HG03060 (cell line): ENCODE measurements at regions not wholly inside any gene's neighbourhood (a gene's known extent, or its start where the extent isn't known, plus 50 kb on each side); places are given as distances from the start of the nearest gene placed in this dataset.
"Not testable (repeated sequence)": the region's sequence is repeated elsewhere in the genome, so short reads cannot be mapped to it uniquely, and the experiment has no call there.

Experiments
- ATAC-seq: cut with Tn5 transposase; IDR thresholded peaks from one replicate; pipeline ENCODE4 v1.9.1; 2021; ENCODE audit warnings: low read depth, moderate number of reproducible peaks; ENCODE audit not compliant: unreplicated experiment

DNA sequence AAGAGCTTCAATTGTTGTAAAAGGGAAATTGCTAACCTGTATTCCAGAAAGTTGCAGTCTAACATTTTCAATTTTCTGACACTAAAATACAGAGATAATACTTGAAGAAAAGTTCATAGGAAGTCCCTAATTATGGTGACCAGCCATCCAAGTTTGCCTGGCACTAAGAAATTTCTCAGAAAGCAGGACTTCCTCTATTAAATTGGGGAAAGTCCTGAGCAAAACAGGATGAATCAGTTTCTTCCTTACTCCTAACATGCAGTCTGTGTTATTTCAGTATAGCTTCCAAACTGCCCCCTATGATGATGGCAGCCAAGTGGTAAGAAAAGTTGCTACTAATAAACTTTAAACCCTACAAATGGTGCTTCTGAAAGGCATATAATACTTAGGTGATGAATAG, 133.5 kb upstream of the SGO1 start:
- ATAC-seq: no peak

GRCh38 chr3:20317616-20318015, 131.6 kb upstream of the SGO1 start:
- ATAC-seq: no peak

GRCh38 chr3:20316238-20316637, 130.2 kb upstream of the SGO1 start:
- no peak for ATAC-seq

GRCh38 chr3:20310629-20311028, 124.6 kb upstream of the SGO1 start:
- ATAC-seq: no peak

- ATAC-seq: no peak
Measured at GRCh38 chr3:20307383-20307782, 121.4 kb upstream of the SGO1 start.

DNA sequence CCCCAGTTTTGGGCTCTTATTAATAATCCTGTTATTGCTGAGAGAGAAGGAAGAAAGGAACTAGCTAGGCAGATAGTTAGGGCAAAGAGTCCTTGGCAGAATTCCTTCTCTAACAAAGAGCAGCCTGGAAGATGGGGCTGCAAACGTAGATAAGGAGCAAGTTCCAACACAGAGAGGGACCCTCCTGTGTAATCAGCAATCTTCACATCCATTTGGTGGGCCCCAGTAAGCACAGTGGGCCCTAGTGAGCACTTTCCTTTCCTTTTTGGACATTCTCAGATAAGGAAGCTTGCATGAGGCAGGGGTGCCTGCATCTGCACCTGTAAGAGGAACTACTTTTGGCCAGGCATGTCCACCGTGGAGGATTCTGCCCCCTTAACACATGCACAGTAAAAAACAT, 119.6 kb upstream of the SGO1 start:
- ATAC-seq: no peak

GRCh38 chr3:20302766-20303165, 116.8 kb upstream of the SGO1 start:
- no peak for ATAC-seq

- no peak for ATAC-seq
Measured at GRCh38 chr3:20288050-20288449, 102.0 kb upstream of the SGO1 start.

DNA sequence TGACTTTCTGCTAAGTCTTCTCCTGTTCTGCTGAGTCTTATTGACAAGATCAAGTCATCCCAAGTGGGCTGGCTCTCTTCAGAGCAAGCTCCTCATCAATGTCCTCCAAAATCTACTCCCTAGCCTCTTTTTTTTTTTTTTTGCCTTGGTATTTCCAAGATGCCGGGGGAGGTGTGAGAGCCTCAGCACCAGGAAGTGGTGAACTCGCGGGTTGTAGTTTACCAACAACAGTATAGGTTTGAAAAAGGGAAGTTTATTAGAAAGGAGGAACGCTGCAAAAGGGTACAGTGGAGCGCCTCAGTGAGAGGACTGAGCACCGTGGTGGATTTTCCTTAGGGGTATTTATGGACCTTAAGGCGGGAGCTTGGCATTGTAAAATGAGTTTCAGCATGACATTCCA, 94.3 kb upstream of the SGO1 start:
- ATAC-seq: peak; percentile 55

GRCh38 chr3:20265977-20266376, 80.0 kb upstream of the SGO1 start:
- not testable (repeated sequence) for ATAC-seq

- no peak for ATAC-seq
Measured at GRCh38 chr3:20264900-20265567, 79.0 kb upstream of the SGO1 start.

GRCh38 chr3:20258371-20258770, 72.4 kb upstream of the SGO1 start:
- no peak for ATAC-seq

- ATAC-seq: peak; percentile 96
Measured at GRCh38 chr3:20256144-20256543, 70.1 kb upstream of the SGO1 start.

- ATAC-seq: no peak
Measured at GRCh38 chr3:20254268-20255117, 68.5 kb upstream of the SGO1 start.

DNA sequence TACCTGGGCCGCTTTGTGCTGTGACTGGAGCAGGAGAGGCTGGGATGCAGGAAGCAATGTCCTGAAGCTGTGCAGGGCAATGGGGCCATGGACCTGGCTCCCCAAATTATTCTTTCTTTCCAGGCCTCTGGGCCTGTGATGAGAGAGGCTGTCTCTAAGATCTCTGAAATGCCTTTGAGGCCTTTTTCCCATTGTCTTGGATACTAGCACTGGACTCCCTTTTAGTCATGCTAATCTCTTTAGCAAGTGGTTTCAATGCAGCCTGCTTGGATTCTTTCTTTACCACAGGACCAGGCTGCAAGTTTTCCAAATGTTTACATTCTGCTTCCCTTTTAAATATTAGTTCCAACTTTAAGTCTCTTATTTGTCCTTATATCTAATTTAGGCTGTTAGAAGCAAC, 64.8 kb upstream of the SGO1 start:
- no peak for ATAC-seq

DNA sequence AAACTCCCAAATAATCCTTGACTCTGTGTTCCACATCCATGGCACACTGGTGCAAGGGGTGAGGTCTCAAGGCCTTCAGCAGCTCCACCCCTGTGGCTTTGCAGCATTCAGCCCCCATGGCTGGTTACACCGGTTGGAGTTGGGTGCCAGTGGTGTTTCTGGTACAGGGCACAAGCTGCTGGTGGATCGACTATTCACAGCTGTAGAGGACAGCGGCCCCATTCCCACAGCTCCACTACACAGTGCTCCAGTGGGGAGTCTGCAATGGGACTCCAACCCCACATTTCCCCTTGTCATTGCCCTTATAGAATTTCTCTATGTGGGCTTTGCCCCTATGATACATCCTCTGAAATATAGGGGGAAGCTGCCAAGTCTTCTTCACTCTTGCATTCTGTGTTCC, 64.3 kb upstream of the SGO1 start:
- no peak for ATAC-seq

DNA sequence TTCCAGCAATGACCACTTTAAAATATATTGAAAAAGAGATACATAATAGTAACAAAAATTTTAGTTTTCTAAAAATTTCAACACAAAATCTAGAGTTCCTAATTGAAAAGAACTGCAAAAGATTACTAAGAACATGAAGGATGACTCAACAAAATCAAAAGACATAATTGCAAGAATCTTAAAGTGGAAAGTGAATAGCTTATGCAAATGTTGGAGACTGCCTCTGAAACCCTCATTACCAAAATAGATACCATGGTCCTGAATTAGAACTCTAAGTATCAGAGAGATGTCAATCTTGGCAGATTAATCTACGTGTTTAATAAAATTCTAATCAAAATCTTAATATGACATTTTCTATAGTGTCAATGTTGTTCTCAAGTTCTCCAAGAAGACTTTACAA, 60.7 kb upstream of the SGO1 start:
- ATAC-seq: peak; percentile 83

DNA sequence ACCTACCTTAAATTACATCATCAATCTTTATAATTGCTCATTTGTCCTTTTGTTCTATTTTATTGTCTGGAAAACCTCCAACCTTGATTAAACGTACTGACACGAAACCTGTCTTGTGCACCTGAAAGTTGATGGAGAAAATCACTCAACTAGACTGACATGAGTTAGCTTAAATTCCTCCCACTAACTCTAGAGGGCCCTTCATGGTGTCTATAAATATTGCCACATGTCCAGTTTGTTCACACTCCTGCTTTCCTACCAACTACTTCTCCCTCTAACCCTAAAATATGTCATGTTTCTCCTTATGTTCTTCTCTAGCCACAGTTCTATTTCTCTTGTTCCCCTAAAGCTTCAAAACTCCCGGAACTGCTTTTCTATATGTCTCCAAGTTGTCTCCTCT, 59.8 kb upstream of the SGO1 start:
- no peak for ATAC-seq

GRCh38 chr3:20240154-20240883, 54.3 kb upstream of the SGO1 start:
- ATAC-seq: no peak

DNA sequence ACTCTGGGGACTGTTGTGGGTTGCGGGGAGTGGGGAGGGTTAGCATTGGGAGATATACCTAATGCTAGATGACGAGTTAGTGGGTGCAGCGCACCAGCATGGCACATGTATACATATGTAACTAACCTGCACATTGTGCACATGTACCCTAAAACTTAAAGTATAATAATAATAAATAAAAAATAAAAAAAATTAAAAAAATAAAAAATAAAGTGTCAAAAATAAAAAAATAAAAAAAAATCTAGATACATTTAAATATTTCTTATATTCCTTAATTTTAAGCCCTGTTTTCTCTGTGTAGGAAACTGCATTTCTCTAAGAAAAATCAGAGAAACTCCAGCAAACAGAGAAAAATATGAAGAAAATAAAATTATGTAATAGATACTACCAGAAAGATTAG, 52.2 kb upstream of the SGO1 start:
- not testable (repeated sequence) for ATAC-seq

GRCh38 chr3:20236603-20237002, 50.6 kb upstream of the SGO1 start:
- ATAC-seq: no peak
